Skin of body (tissue), 1 donor: ENCODE measurements at regions not wholly inside any gene's neighbourhood (a gene's known extent, or its start where the extent isn't known, plus 50 kb on each side); places are given as distances from the start of the nearest gene placed in this dataset.

Experiments used
- DNase-seq: peaks from one replicate; lab custom pipeline; 2025; lab: John Stamatoyannopoulos, UW

- DNase-seq, result no peak
Measured at GRCh38 chr15:62766599-62766998, 275.9 kb upstream of the TPM1 start.

GRCh38 chr15:62769604-62770003 lies 272.9 kb upstream of the TPM1 start:
- no peak for DNase-seq

- no peak for DNase-seq
Measured at GRCh38 chr15:62770111-62770660, 272.4 kb upstream of the TPM1 start.

- no peak for DNase-seq
Measured at GRCh38 chr15:62770752-62771151, 271.8 kb upstream of the TPM1 start.

- no peak for DNase-seq
Measured at GRCh38 chr15:62771234-62771633, 271.3 kb upstream of the TPM1 start.

- no peak for DNase-seq
Measured at GRCh38 chr15:62773369-62774165, 269.0 kb upstream of the TPM1 start.

- no peak for DNase-seq
Measured at GRCh38 chr15:62775932-62776331, 266.6 kb upstream of the TPM1 start.

GRCh38 chr15:62777671-62778070 lies 264.9 kb upstream of the TPM1 start:
- no peak for DNase-seq

GRCh38 chr15:62779036-62779770 lies 263.3 kb upstream of the TPM1 start:
- DNase-seq, result no peak

GRCh38 chr15:62779899-62780298 lies 262.6 kb upstream of the TPM1 start:
- DNase-seq, result no peak

GRCh38 chr15:62781081-62781497 lies 261.5 kb upstream of the TPM1 start:
- no peak for DNase-seq

GRCh38 chr15:62782071-62782841 lies 260.3 kb upstream of the TPM1 start:
- DNase-seq, result peak; percentile 83

- DNase-seq, result no peak
Measured at GRCh38 chr15:62782896-62783295, 259.7 kb upstream of the TPM1 start.

- DNase-seq, result no peak
Measured at GRCh38 chr15:62783303-62783957, 259.1 kb upstream of the TPM1 start.

GRCh38 chr15:62785881-62786828 lies 256.4 kb upstream of the TPM1 start:
- DNase-seq, result no peak

- DNase-seq, result no peak
Measured at GRCh38 chr15:62787401-62787800, 255.1 kb upstream of the TPM1 start.

- no peak for DNase-seq
Measured at GRCh38 chr15:62788224-62788623, 254.3 kb upstream of the TPM1 start.

- DNase-seq, result no peak
Measured at GRCh38 chr15:62790546-62790945, 252.0 kb upstream of the TPM1 start.

- DNase-seq, result no peak
Measured at GRCh38 chr15:62791694-62792093, 250.9 kb upstream of the TPM1 start.
